ENCODE measurements at regions not wholly inside any gene's neighbourhood (a gene's known extent, or its start where the extent isn't known, plus 50 kb on each side); places are given as distances from the start of the nearest gene placed in this dataset.
"Not testable (repeated sequence)": the region's sequence is repeated elsewhere in the genome, so short reads cannot be mapped to it uniquely, and the experiment has no call there.

DNA sequence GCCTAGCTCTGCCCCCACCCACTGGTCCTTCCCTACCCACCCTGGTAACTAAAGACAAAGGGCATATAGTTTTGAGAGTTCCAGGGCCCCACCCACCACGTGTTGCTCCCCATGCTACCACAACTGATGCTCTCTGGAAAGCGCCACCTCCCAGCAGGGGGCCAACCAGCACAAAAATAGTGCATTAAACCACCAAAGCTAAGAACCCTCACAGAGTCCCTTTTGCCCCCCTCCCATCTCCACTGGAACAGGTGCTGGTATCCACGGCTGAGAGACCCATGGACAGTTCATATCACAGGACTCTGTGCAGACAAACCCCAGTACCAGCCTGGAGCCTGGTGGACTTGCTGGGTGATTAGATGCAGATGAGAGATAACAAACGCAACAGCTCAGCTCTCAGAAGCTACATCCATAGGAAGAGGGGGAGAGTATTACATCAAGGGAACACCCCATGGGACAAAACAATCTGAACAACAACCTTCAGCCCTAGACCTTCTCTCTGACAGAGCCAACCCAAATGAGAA is 715.9 kb downstream of the NUP35 start:
- H3K27me3 ChIP-seq (ENCODE audit: control insufficient read depth, insufficient read depth, low read length) = no peaks in the 10 kb centered on the region
- DNase-seq (ENCODE audit: low read depth) = no peak
- CTCF ChIA-PET = no interaction called here
- no peak overlapping the region for H3K4me3 ChIP-seq (ENCODE audit: low read depth, low read length)
- TF ChIP-seq, protein P1, sequence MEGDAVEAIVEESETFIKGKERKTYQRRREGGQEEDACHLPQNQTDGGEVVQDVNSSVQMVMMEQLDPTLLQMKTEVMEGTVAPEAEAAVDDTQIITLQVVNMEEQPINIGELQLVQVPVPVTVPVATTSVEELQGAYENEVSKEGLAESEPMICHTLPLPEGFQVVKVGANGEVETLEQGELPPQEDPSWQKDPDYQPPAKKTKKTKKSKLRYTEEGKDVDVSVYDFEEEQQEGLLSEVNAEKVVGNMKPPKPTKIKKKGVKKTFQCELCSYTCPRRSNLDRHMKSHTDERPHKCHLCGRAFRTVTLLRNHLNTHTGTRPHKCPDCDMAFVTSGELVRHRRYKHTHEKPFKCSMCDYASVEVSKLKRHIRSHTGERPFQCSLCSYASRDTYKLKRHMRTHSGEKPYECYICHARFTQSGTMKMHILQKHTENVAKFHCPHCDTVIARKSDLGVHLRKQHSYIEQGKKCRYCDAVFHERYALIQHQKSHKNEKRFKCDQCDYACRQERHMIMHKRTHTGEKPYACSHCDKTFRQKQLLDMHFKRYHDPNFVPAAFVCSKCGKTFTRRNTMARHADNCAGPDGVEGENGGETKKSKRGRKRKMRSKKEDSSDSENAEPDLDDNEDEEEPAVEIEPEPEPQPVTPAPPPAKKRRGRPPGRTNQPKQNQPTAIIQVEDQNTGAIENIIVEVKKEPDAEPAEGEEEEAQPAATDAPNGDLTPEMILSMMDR (IDR thresholded peaks at IDR 0.05; ENCODE audit: insufficient read depth, low read depth, low read length) = no peak
- no peaks in the 10 kb centered on the region for H3K36me3 ChIP-seq (ENCODE audit: control insufficient read depth, insufficient read depth, low read length)
- POLR2A ChIA-PET = no interaction called here

DNA sequence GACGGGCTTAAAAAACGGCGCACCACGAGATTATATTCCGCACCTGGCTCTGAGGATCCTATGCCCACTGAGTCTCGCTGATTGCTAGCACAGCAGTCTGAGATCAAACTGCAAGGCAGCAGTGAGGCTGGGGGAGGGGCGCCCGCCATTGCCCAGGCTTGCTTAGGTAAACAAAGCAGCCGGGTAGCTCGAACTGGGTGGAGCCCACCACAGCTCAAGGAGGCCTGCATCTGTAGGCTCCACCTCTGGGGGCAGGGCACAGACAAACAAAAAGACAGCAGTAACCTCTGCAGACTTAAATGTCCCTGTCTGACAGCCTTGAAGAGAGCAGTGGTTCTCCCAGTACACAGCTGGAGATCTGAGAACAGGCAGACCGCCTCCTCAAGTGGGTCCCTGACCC is 725.6 kb downstream of the NUP35 start:
- CTCF ChIA-PET; H3K27me3 ChIP-seq (ENCODE audit: control insufficient read depth, insufficient read depth, low read length); H3K36me3 ChIP-seq (ENCODE audit: control insufficient read depth, insufficient read depth, low read length); POLR2A ChIA-PET; DNase-seq (ENCODE audit: low read depth); H3K4me3 ChIP-seq (ENCODE audit: low read depth, low read length): not testable (repeated sequence)

DNA sequence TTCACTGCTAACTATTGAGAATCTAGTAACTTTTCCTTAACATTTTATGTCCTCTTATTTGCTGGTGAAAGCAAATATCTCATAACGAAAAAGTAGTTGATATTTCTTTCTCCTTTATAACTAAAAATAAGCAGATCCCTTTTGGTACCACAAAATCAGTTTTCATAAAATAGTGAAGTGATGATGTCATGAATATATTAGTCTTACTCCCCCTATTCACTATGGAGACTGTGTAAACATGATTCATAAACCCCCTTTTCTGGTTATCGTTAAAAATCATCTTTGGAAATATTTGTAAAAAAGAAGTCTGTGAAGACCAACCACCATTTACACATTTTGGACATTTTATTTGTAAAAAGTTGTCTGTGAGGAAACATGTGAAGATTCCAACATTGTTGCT is 734.9 kb downstream of the NUP35 start:
- no peak overlapping the region for H3K4me3 ChIP-seq (ENCODE audit: low read depth, low read length)
- no peaks in the 10 kb centered on the region for H3K36me3 ChIP-seq (ENCODE audit: control insufficient read depth, insufficient read depth, low read length)
- TF ChIP-seq, protein P1 (IDR thresholded peaks at IDR 0.05; ENCODE audit: insufficient read depth, low read depth, low read length) = no peak
- no peak for DNase-seq (ENCODE audit: low read depth)
- CTCF ChIA-PET = no interaction called here
- POLR2A ChIA-PET = no interaction called here
- no peaks in the 10 kb centered on the region for H3K27me3 ChIP-seq (ENCODE audit: control insufficient read depth, insufficient read depth, low read length)

DNA sequence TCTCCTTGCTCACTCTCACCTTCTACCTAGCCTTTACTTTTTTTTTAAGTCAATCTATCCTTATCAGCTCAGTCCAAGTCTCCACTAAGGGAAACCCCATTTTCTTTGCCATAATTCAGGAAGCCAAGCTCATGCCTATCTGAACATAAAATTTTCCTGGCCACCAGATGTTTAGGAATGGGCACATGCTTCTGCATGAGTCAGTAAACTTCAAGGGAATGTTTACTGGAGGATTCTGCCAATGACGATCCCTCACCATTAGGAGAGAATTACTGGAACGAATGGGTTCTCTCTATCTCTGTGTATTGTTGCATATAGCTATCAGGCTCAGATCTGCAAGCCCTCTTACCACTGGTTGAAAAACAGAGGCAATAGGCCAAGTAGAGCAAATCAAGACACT is 731.7 kb upstream of the ZNF804A start:
- POLR2A ChIA-PET = no interaction called here
- CTCF ChIA-PET = no interaction called here
- no peak for DNase-seq (ENCODE audit: low read depth)
- H3K27me3 ChIP-seq (ENCODE audit: control insufficient read depth, insufficient read depth, low read length) = no peaks in the 10 kb centered on the region
- TF ChIP-seq, protein P1 (IDR thresholded peaks at IDR 0.05; ENCODE audit: insufficient read depth, low read depth, low read length) = no peak
- no peaks in the 10 kb centered on the region for H3K36me3 ChIP-seq (ENCODE audit: control insufficient read depth, insufficient read depth, low read length)
- no peak overlapping the region for H3K4me3 ChIP-seq (ENCODE audit: low read depth, low read length)

DNA sequence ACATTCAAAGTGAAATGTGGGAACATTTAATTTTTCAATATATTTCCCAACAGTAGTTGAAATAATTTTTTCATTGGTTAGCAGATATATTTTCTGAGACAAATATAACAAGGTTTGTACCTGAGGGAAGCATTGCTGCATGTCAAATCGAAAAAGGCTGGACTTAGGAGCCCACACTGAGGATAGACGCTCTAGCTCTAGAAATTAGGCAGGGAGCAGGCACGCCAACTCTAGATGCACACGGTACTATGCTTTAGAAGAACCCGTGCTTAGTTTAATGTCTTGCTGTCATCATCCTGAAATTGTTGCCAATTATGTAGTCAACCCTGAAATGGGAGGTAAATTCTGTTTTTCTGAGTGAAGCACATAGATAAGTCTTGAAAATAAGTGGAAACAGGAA is 731.1 kb upstream of the ZNF804A start:
- Histone ChIP-seq H3K27me3 (ENCODE audit: control insufficient read depth, insufficient read depth, low read length) (no peaks in the 10 kb centered on the region), H3K4me3 (ENCODE audit: low read depth, low read length) (no peak overlapping the region), H3K36me3 (ENCODE audit: control insufficient read depth, insufficient read depth, low read length) (no peaks in the 10 kb centered on the region)
- DNase-seq (ENCODE audit: low read depth) = no peak
- TF ChIP-seq, protein P1 (IDR thresholded peaks at IDR 0.05; ENCODE audit: insufficient read depth, low read depth, low read length) = no peak
- ChIA-PET CTCF (no interaction called here), POLR2A (no interaction called here)

- DNase-seq (ENCODE audit: low read depth) = no peak
- POLR2A ChIA-PET = no interaction called here
Measured at GRCh38 chr2:183868153-183868552, 730.2 kb upstream of the ZNF804A start.

More at GRCh38 chr2:183868153-183868552, 730.2 kb upstream of the ZNF804A start:
- Histone ChIP-seq H3K27me3 (ENCODE audit: control insufficient read depth, insufficient read depth, low read length) (no peaks in the 10 kb centered on the region), H3K4me3 (ENCODE audit: low read depth, low read length) (no peak overlapping the region), H3K36me3 (ENCODE audit: control insufficient read depth, insufficient read depth, low read length) (no peaks in the 10 kb centered on the region)
- TF ChIP-seq, protein P1 (IDR thresholded peaks at IDR 0.05; ENCODE audit: insufficient read depth, low read depth, low read length) = no peak
- CTCF ChIA-PET = no interaction called here

Data from BJ (cell line).